ENCODE measurements at regions not wholly inside any gene's neighbourhood (a gene's known extent, or its start where the extent isn't known, plus 50 kb on each side); places are given as distances from the start of the nearest gene placed in this dataset.
"Not testable (repeated sequence)": the region's sequence is repeated elsewhere in the genome, so short reads cannot be mapped to it uniquely, and the experiment has no call there.

DNA sequence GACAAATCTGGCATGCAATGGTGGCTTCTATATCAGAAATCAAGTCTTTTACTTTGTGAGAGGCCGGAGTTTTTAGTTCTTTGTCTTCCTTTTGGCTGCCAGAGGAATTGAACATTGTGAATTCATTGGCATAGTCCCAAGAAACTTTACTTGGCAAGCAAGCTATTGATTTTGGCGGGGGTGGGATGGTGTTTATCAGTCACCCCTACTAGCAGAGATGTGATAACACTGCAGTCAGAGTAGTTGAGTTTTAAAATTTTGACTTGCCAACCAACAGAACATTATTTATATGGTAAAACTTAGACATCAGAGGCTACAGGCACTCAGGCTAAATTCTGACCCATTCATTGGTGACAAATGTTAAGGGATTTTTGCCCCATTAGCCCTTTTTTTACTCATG lies 129.7 kb downstream of the FAM72C start:
- DNase-seq (ENCODE audit: low read depth in 2 of 2), result not testable (repeated sequence)

DNA sequence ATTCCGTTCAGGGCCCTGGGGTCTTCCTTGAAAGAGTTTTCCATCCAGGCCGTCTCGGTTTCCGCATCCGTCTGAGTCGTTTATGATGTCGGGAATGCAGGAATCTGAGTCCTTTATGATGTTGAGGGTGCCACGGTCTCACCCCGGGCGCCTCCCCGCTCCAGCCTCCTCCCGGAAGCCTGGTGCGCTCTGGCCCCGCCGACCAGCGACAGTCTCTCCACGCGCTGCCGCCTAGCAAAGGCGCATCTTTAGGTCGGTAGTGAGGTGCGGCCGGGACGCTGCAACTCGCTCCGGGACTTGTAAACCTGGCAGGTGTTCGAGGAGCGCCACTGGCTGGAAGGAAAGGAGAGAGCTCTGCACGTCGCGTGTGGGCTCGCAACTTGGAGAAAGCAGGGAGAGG lies 132.6 kb downstream of the FAM72C start:
- not testable (repeated sequence) for DNase-seq (ENCODE audit: low read depth in 2 of 2)

DNA sequence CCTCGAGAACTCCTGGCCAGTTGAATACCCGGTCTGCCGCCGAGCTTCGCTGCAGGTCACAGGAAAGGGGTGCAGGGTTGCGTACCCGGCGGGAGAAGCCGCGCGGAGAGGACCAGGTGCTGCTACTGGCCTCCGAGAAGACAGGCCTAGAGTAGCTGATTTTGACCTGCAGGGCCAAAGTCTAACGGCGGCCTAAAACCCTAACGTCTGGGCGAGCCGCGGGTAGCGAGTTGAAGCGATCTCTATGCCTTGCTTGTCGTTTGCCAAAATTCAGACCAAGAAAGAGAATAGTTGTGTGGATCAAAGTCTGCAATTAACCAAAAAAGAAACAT lies 133.2 kb downstream of the FAM72C start:
- not testable (repeated sequence) for DNase-seq (ENCODE audit: low read depth in 2 of 2)

DNA sequence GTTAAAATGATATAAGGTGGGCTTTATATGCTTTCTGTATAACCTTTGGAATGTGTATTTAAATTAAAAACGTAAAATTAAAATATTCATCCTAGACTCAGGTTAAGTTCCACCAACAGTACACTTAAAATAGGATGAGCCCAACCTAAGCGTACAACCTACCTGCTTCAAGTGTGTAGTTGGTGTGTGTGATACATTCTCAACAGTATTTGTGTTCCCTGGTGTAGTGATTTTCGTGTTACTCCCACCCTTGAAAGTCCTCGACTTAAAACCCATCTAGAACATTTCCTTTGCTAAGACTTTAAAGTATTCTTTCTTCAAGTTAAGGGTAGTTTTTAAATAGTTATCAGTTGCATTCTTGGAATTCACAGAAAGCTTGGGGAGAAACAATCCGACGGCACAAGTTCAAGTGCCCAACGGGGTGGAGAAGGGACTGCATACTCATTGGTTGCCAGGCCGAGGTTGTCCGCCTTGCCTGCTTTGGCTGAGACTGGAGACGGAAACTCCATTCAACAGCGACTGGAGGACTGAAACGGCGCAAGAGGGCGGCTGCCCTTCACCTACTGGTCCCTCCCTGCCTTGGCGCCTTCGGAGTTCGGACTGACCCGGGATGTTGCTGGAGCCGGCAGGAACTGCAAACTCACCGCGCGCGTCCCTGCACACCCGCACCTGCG lies 133.7 kb downstream of the FAM72C start:
- not testable (repeated sequence) for DNase-seq (ENCODE audit: low read depth in 2 of 2)

DNA sequence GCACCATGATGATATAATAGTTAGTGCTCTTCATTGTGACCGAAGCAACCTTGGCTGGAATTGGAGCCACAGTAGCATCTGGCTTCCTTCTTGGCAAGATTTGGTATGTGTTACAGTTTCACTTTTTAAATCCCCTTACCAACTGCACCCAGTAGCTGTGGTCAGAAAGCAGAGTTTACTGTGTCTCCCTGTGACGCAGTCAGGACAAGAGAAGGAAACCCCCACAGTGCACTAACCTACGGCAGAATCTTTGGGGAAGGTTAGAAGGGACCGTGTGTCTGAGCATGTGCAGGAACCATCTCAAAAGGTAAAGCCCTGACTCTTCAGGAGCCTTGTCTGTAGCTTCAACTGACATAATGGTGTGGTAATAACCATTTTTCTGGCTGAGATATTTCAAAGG lies 138.4 kb downstream of the FAM72C start:
- not testable (repeated sequence) for DNase-seq (ENCODE audit: low read depth in 2 of 2)

DNA sequence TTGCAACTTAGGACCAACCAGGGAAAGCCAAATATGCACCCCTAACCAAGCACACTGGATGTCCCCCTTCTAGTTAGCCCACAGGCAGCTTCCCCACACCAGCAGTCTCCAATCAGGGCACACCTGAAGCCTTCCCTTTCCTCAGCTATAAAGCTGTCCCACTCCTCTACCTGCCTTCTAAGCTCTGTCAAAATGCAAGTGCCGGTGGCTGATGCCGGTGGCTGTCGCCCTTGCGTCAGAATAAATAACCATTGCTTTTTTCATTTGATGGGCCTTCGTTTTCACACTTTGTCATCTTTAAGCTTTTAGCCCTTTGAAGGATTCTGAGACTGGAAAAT lies 139.4 kb downstream of the FAM72C start:
- DNase-seq (ENCODE audit: low read depth in 2 of 2), result not testable (repeated sequence)

DNA sequence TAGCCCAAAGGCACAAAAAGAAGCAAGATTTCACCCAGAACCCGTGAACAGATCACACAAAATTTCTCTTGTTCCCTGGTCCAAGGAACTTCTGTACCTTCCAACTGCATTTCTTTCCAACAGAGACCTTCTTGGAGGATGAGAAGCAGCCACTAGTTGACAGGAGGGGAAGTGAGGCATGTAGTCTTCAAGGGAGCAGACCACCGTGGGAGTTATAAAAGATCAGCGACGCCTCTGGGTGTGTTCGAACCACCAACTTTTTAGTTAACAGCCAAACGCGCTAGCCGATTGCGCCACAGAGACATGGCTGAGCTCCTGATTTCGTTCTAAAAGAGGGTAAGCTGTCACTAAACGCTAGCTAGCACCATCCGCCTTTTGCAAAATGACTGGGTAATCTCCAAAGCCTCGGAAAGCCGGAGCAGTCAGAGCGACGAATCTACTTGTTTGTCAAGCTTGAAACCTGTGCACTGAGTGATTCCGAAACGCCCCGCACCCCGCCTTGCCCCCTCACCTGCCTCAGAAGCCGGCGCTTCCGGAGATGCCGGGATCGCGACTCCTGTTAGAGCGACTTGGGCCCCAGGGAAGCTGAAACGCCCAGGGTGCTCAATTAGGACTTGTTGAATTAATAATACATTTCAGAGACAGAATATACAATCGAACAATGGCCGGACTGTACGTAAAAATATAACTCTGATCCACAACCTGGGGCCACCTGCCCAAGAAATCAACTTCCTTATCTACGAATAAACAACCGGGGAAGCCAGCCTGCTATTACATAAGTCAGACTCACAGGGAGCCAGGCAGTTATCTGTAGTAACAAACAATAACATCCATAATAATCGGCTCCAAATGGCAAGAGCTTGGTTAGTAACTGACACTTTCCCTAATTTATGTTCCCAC lies 140.1 kb downstream of the FAM72C start:
- not testable (repeated sequence) for DNase-seq (ENCODE audit: low read depth in 2 of 2)

DNA sequence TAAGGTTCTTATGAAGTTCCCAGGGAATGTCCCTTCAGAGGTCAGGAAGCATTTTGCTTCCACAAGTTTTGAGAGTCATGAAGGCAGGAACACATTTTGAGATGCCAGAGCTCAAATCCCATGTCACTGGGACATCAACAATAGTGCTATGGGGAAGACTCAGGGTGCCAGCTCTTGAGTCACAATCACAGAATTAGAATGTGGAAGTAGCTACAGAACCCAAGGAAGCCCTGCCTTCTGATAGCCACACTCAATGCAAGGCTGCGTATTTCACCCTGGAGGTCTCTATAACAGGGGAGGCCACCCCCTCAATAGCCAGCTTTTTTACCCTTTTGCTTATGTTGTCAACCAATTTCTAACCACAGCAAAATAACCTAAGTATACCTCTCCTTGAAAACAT lies 145.6 kb downstream of the FAM72C start:
- not testable (repeated sequence) for DNase-seq (ENCODE audit: low read depth in 2 of 2)

DNA sequence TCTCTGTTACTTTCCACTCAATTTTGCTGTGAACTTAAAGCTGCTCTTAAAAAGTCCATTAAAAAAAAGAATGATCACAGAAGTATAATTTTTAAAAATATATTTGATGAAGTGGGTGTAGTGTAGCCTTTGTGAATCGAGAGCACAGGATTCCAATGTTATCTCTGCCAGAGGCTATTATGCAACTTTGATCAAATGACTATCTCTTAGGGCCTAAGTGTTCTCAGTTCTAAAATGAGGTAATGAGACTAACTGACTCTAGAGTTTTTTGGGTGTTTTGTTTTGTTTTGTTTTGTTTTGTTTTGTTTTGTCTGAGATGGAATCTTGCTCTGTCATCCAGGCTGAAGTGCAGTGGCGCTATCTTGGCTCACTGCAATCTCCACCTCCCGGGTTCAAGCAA lies 147.5 kb downstream of the FAM72C start:
- DNase-seq (ENCODE audit: low read depth in 2 of 2), result not testable (repeated sequence)

DNA sequence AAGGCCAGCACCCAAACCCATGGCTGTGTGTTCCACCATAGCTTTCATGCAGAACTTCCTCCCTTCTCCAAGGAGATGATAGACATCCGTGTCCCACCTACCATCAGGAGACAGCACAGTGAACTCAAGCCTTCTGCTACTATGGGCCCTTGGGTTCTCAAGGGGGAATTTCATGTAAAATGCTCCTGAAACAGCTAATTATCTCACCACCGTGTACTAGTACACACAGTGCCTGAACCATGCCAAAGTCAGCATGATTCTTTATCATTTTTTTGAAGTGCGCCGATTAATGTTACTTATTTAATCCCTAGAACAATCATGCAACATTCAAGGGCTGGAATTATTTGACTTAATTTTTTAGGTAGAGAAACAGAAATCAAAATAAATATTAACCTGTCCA lies 151.7 kb downstream of the FAM72C start:
- not testable (repeated sequence) for DNase-seq (ENCODE audit: low read depth in 2 of 2)

DNA sequence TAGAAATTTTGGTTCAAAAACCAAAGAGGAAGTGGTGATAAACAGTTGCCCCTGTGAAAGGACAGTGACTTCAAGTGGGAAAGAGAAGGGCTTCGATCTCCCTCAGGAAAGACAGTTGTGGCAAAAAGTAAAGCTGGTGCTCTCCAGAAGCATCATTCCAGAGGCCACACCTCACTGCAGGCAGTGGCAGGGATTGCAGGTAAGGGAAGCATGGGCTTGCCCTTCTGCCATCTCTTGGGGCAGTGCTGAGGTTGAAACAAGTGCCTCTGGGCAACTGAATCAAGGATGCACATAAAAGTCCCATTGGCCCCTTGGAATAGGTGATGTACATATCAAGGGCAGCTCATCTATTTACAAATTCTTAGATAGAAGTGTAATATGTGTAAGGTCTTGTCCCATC lies 155.4 kb downstream of the FAM72C start:
- DNase-seq (ENCODE audit: low read depth in 2 of 2), result not testable (repeated sequence)

DNA sequence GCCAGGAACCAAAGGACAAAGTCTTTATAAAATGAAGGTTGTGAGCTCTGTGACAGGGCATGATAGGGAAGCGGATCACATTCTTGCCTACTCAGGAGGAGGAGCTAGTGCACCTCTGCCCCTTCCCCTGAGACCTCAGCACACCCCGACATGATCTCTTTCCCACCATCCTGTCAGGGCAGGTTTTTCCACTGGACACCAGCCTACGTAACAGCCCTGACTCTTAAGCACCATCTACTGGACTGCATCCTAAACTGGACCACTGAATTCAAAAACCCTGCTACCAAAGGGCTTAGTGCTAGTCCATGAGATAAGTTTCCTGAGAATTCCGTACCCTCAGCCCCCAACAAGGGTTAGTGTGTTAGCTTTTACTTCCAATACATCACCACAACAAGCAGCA lies 166.4 kb downstream of the FAM72C start:
- DNase-seq (ENCODE audit: low read depth in 2 of 2), result not testable (repeated sequence)

DNA sequence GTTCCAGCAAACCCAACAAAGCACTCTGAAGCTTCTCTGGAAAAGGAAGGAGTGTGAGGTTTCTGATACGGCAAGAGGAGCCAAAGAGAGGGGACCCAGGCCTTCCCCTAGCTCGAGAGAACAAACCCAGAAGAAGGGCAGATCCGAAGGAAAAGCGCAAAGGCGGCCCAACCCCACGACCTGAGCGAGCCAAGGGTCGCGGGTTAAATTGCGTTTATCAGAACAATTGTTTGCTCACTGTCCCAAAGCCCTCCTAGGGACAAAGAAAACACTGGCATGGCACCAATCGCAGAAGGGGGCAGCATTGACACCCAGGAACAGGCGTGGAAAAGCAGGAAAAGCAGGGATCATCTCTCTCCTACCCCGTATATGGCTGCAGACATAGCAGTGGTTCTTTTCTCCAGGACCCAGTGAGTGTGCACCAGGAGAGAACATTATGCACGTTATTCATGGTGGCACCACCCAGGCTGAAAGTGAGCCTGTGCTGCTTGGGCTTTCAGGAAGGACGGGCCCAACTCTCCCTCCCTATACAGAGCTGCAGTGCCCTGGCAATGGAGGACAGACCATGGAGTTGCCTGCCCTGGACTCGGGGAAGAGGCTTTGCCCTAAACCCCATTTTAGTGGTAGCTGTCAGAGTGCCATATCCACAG lies 167.0 kb downstream of the FAM72C start:
- DNase-seq (ENCODE audit: low read depth in 2 of 2), result not testable (repeated sequence)

DNA sequence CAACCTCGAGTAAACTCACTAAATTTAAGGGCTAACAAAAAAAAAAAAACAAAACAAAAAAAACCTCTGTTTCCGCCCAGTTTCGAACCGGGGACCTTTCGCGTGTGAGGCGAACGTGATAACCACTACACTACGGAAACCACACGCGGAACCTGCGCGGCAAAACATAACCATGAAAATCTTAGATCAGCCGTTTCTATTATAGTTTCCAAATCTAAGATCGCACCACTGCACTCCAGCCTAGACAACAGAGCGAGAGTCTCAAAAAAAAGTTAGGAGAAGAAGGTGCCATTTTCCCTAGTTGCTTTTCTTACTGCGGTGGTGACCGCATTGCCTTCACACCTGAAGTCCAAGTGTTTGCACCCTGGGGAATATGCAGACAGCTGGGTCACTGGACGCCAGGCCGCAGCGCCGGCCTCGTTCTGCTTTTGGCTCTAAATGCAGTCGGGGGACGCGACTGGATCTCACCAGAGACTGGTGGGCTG lies 167.8 kb downstream of the FAM72C start:
- DNase-seq (ENCODE audit: low read depth in 2 of 2), result not testable (repeated sequence)

DNA sequence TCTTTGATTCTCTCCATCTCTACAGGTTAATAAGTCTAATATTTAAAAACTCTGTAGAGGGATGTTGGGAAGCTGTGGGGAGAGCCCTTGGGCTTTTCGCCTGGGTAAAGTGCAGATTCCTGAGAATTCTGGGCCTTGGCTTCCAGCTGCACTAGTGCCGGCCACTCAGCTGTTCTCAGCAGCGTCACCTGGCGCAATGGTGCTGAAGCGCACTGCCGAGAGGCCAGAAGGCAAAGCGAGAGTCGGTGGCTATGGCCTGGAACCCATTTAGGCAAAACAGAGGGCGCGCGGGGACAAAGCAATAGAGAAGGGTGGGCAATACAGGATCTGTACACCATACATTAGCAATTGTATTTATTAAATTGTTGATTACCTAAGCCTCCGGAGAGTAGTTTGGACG lies 168.7 kb downstream of the FAM72C start:
- DNase-seq (ENCODE audit: low read depth in 2 of 2), result not testable (repeated sequence)

DNA sequence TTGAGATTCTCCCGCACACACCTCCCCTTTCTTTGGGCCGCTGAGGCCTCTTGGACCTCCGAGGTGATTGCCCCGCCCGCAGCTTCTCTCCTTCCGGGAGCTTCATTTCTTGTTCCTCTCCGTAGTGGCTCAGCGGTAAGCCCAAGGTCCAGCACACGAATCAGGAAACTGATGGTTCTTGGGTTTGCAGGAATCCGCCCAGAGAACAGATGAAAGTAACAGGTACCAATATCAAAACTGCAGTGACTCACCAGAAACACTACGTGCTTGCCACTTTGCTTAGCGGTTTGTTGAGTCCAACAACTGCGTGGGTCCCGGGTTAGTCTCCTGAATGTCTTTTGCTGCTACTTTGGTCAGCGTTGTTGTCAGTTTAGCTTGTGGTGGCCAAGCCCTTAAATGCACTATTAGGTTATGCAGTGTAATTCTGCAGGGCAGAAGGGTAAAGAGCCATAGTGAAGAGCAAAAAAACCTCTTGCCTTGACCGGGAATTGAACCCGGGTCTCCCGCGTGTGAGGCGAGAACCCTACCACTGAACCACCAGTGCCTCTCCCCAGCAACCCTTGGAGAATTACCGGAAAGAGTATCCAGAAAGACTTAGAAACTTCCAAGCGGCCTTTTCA lies 172.1 kb downstream of the FAM72C start:
- DNase-seq (ENCODE audit: low read depth in 2 of 2), result not testable (repeated sequence)

DNA sequence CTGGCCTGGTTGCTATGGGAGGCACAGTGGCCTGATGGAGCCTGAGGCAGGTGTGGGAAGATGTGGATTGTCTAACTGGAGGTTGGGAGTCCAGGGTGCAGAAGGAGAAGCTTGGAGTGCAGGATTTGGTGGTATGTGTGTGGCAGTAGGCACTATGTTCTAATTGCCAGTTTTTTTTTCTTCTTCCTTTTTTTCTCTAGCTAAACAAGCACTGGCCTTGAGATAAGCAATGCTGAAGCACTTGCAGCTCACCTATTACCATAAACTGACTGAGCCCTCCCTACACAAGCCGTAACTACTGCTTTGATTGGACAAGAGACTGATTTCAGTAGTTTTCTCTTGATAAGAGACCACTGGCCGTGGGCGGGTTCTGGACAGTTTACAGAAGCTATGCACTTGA lies 175.4 kb downstream of the FAM72C start:
- DNase-seq (ENCODE audit: low read depth in 2 of 2), result not testable (repeated sequence)

DNA sequence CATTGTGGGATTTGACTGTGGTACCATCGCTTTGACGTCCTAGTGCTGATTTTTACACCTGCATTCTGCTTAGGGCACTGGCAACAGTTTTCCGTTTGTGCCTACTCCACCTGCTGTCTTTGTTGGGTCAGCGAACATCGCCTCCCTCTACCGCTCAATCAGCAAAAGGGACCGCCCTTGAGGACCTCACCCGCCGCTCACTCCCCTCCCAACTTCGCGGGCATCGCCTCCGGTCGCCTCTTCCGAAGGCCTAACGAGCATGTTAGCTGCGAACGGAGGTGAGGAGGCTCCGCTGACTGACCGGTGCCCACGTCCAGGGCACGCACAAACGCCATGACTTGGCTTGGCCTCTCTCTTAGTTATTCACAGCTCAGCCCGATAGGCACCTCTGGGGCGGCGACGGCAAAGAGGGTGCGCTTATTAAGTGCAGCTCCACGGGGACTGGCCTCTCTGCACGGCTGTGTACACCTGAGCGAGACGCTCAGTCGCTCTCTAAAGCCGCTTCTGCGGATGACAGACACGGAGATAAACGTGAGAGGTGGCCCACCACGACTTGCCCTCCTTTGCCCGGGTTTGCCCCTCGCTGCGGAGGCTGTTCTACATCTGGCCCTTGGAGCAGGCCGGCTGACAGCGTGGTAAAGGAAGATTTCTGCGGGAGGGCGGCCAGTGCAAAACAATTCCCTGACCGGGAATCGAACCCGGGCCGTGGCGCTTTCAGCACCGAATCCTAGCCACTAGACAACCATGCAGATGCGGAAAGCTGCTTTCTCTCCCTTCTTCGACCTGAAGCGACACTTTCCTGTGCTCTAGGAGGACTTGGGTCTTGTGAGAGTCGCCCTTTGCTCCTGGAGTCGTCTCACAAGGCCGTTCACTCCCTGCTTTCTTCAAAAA lies 179.5 kb downstream of the FAM72C start:
- DNase-seq (ENCODE audit: low read depth in 2 of 2), result not testable (repeated sequence)

DNA sequence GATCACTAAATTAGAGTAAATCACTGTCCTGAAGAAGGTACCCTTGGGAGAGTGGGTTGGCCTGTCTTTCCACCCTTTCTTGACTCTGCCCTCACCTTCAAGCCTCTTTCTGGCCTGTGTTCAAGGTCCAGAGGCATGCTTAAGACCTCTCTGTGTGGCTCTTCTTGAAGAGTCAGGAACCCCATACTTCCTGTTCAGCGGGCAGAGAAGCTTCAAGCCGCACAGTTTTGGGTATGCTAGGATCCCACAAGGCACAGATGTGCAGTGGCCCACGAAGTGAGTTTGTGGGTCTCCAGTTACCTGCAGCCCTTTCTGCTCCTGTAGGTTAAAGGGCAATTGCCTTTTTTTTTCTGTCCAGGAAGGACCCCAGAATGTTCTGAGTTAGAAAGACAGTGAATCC lies 185.4 kb downstream of the FAM72C start:
- not testable (repeated sequence) for DNase-seq (ENCODE audit: low read depth in 2 of 2)

DNA sequence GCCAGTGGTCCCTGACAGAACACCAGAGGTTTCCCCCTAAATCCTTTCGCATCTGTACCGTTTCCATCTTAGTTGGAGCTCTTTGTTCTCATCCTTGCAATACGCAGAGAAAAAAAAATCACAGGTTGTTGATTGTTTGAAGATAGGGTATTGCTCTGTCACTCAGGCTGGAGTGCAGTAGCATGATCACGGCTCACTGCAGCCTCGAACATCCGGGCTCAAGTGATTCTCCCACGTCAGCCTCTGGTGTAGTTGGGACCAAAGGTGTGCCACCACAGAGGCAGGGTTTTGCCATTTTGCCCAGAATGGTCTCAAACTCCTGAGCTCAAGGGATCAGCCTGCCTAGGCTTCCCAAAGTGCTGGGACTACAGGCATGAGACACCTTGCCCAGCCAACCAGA lies 185.9 kb downstream of the FAM72C start:
- not testable (repeated sequence) for DNase-seq (ENCODE audit: low read depth in 2 of 2)
